DOHH2 (cell line): ENCODE measurements at regions not wholly inside any gene's neighbourhood (a gene's known extent, or its start where the extent isn't known, plus 50 kb on each side); places are given as distances from the start of the nearest gene placed in this dataset.

ENCODE experiments used
- H3F3A ChIP-seq: fragments of 200-600 bp; sonication (generic), shearing (Covaris generic); 2 replicates; pipeline ENCODE4 v1.6.0; 2016; ENCODE audit warnings: antibody characterized with exemption, mild to moderate bottlenecking; ENCODE audit not compliant: control insufficient read depth, insufficient read depth
- H3K27ac ChIP-seq: fragments of 200-600 bp; sonication (generic); 2 replicates; pipeline ENCODE4 v1.5.1; 2014; ENCODE audit warnings: low read depth, mild to moderate bottlenecking, low read length, moderate library complexity
- H3K27me3 ChIP-seq: fragments of 200-600 bp; sonication (generic); 2 replicates; pipeline ENCODE4 v1.6.1; 2014; ENCODE audit warnings: mild to moderate bottlenecking, low read length, mixed read lengths; ENCODE audit not compliant: control insufficient read depth
- H3K36me3 ChIP-seq: fragments of 200-600 bp; sonication (generic); 2 replicates; pipeline ENCODE4 v1.6.1; 2014; ENCODE audit warnings: mild to moderate bottlenecking, low read length, moderate library complexity, mixed read lengths; ENCODE audit not compliant: control insufficient read depth
- H3K4me1 ChIP-seq: fragments of 200-600 bp; sonication (generic); 2 replicates; pipeline ENCODE4 v1.6.1; 2014; ENCODE audit warnings: mild to moderate bottlenecking, low read length, mixed read lengths; ENCODE audit not compliant: control insufficient read depth
- H3K4me2 ChIP-seq: fragments of 200-600 bp; sonication (generic); 2 replicates; pipeline ENCODE4 v1.6.0; 2014; ENCODE audit warnings: mild to moderate bottlenecking, low read length, moderate library complexity
- H3K4me3 ChIP-seq: fragments of 200-600 bp; sonication (generic); 2 replicates; pipeline ENCODE4 v1.5.1; 2014; ENCODE audit warnings: mild to moderate bottlenecking, low read length, mixed read lengths
- H3K79me2 ChIP-seq: fragments of 200-600 bp; sonication (generic); 2 replicates; pipeline ENCODE4 v1.6.1; 2014; ENCODE audit warnings: mild to moderate bottlenecking, low read length, mixed read lengths; ENCODE audit not compliant: control insufficient read depth
- H3K9me2 ChIP-seq: fragments of 200-600 bp; sonication (generic); replicated peaks from 2 replicates; pipeline ENCODE4 v1.6.1; 2014; ENCODE audit warnings: mild to moderate bottlenecking, low read length, mixed read lengths; ENCODE audit not compliant: control insufficient read depth
- H3K9me3 ChIP-seq: fragments of 200-600 bp; sonication (generic); 2 replicates; pipeline ENCODE4 v1.6.1; 2014; ENCODE audit warnings: antibody characterized with exemption, low read length, mixed read lengths; ENCODE audit not compliant: control insufficient read depth, insufficient read depth
- H4K20me1 ChIP-seq: fragments of 200-600 bp; sonication (generic); 2 replicates; pipeline ENCODE4 v1.6.0; 2014; ENCODE audit warnings: low read depth, mild to moderate bottlenecking, antibody characterized with exemption, low read length, moderate library complexity; ENCODE audit not compliant: control insufficient read depth, insufficient read depth
- EZH2phosphoT487 ChIP-seq: fragments of 200-600 bp; sonication (generic); IDR thresholded peaks from 2 replicates; pipeline ENCODE4 v1.6.1; 2017; ENCODE audit warnings: borderline replicate concordance, mild to moderate bottlenecking, antibody characterized with exemption, low read length, moderate library complexity, mixed read lengths
- TF ChIP-seq, protein P1 (sequence below): fragments of 200-600 bp; sonication (generic); IDR thresholded peaks from one replicate; pipeline ENCODE4 v1.5.1; 2014; ENCODE audit warnings: antibody characterized with exemption, mild to moderate bottlenecking, low read depth, low read length; ENCODE audit not compliant: poor library complexity, severe bottlenecking

DNA sequence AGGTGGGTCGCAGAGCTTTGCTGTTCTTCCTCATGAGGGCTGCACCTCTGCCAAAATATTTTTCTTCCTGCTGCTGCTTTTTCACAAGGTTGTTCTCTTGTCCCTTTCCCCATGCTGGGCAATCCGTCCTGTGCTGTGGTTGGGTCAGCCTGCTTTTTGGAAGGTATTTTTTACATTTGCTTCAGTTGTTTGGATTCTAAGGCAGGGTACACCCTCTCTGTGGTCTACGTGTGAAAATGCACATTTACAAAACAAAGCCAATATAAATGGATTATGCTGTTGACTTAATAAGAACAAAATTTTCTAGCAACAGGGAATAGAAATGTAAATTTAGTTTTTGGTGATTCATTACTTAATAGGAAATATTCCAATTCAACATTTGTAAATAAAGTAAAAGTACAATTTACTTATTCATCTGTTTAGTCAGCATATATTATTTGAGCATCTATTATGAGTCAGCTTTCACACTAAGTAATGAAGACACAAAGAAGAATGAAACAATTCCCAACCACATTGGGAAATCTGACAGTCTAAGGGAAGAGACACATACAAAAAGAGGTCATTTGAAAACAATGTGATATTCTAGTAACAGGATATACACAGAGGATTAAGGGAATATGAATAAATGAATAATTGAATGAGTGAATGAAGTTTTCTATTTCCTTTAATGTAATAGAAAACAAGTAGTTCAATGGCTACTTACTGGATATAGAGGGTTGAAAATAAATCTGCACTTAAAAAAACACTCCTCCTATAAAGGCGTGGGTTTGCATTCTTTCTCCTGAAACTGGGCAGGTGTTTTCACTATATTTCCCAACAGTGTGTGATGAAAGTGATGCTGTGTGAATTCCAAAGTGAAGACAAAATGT is 94.6 kb upstream of the PRICKLE1 start:
- no peaks in the 10 kb centered on the region for H3F3A ChIP-seq
- no peaks in the 10 kb centered on the region for H3K79me2 ChIP-seq
- H3K4me2 ChIP-seq, result no peak overlapping the region
- no peak overlapping the region for H3K27ac ChIP-seq
- H3K9me3 ChIP-seq, result no peaks in the 10 kb centered on the region
- no peak overlapping the region for H3K4me3 ChIP-seq
- no peaks in the 10 kb centered on the region for H3K36me3 ChIP-seq
- no peaks in the 10 kb centered on the region for H3K27me3 ChIP-seq
- H3K9me2 ChIP-seq, result no peaks in the 10 kb centered on the region
- no peak for TF ChIP-seq EZH2phosphoT487
- TF ChIP-seq, protein P1, sequence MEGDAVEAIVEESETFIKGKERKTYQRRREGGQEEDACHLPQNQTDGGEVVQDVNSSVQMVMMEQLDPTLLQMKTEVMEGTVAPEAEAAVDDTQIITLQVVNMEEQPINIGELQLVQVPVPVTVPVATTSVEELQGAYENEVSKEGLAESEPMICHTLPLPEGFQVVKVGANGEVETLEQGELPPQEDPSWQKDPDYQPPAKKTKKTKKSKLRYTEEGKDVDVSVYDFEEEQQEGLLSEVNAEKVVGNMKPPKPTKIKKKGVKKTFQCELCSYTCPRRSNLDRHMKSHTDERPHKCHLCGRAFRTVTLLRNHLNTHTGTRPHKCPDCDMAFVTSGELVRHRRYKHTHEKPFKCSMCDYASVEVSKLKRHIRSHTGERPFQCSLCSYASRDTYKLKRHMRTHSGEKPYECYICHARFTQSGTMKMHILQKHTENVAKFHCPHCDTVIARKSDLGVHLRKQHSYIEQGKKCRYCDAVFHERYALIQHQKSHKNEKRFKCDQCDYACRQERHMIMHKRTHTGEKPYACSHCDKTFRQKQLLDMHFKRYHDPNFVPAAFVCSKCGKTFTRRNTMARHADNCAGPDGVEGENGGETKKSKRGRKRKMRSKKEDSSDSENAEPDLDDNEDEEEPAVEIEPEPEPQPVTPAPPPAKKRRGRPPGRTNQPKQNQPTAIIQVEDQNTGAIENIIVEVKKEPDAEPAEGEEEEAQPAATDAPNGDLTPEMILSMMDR, result no peak
- H4K20me1 ChIP-seq, result no peaks in the 10 kb centered on the region
- no peaks in the 10 kb centered on the region for H3K4me1 ChIP-seq

GRCh38 chr12:42683266-42683665 is 93.7 kb upstream of the PRICKLE1 start:
- Histone ChIP-seq H3K9me2 (no peaks in the 10 kb centered on the region), H3K4me1 (no peaks in the 10 kb centered on the region), H3K27ac (no peak overlapping the region), H3K9me3 (no peaks in the 10 kb centered on the region), H3F3A (no peaks in the 10 kb centered on the region), H3K4me2 (no peak overlapping the region), H3K4me3 (no peak overlapping the region), H3K79me2 (no peaks in the 10 kb centered on the region), H4K20me1 (no peaks in the 10 kb centered on the region), H3K36me3 (no peaks in the 10 kb centered on the region), H3K27me3 (no peaks in the 10 kb centered on the region)
- TF ChIP-seq, protein P1, result no peak
- no peak for TF ChIP-seq EZH2phosphoT487

DNA sequence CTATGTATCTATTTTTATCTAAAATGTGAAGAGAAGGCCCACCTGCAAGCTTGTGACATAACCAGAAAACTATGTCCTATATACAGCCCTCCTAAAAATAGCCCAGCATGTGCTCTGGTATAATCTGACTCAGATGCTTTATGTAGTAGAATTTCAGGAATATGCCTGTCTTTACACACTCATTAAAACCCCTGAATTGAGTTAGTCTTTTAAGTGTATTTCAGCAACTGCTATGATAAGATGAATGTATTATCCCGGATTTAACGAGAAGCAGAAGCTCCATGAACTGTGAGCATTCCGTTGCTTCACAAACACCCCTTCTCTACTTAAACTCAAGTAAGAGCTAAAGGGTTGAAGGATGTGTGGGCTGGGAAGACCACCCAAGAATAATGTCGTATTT is 89.9 kb upstream of the PRICKLE1 start:
- Histone ChIP-seq H3K27ac (no peak overlapping the region), H3K4me3 (no peak overlapping the region)

More for the DNA sequence above, 89.9 kb upstream of the PRICKLE1 start:
- Histone ChIP-seq H3F3A (no peaks in the 10 kb centered on the region), H3K4me1 (no peaks in the 10 kb centered on the region), H3K27me3 (no peaks in the 10 kb centered on the region), H3K79me2 (no peaks in the 10 kb centered on the region), H3K4me2 (no peak overlapping the region), H4K20me1 (no peaks in the 10 kb centered on the region), H3K9me3 (no peaks in the 10 kb centered on the region), H3K36me3 (no peaks in the 10 kb centered on the region), H3K9me2 (no peaks in the 10 kb centered on the region)
- TF ChIP-seq, protein P1, result no peak
- no peak for TF ChIP-seq EZH2phosphoT487
